ENCODE measurements at regions not wholly inside any gene's neighbourhood (a gene's known extent, or its start where the extent isn't known, plus 50 kb on each side); places are given as distances from the start of the nearest gene placed in this dataset.

DNA sequence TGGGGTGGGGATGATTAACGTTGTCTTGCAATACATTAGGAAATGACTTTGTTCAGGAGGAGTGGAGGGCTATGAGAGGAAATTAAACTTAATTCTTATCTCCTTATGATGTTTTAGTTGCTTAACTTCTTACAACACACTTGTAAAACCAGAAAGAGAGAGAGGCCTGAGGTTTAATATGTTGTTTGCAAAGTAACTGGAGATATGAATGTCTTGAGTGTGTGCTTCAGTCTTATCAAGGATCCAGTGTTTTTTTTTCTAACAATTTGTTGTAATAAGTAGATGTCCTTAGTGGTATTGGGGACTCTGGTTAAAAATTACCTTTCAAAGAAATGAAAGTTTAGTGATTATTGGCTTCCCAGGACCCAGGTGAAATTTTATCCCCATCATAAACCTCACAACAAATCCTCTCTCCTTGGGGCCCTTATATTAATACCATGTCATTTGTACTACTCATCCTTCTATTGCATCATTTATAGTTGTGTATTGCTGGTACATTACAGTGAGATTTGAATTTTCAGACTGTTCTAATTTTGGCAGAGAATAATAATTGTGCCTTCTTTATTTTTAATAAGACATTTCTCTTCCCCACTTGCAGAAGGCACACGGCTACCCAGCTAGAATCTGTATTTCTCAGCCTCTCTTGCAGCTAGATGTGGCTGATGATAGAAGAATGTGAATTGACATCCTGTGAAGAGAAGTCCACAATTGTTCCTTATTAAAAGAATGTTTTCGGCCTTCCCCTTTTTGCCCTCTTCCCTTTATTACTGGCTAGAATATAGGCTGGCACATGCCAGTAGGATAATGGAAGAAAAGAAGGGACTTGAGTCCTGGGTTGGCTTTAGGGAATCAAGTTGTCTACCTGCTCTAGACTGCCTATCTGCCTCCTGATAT is 91.9 kb upstream of the CXCR4 start:
- H4K20me1 ChIP-seq, result no peaks in the 10 kb centered on the region
- H3K36me3 ChIP-seq, result no peaks in the 10 kb centered on the region; a peak in 3 of 22 replicates
- no peak for TF ChIP-seq Cebpa-rat (IDR thresholded peaks at IDR 0.05)
- H3K27ac ChIP-seq, result peak overlapping the region; percentile 34 to 91 (median 78); a peak in 19 of 22 replicates
- peak overlapping the region in 4 of 10 experiments; percentile 23 to 40 (median 33); a peak in 4 of 20 replicates for H3K4me3 ChIP-seq
- H3K4me1 ChIP-seq, result peaks cover 99 to 100% (median 100%) of the 10 kb centered on the region in 10 experiments
- peak overlapping the region in 9 of 11 experiments; percentile 18 to 76 (median 68); a peak in 12 of 22 replicates for H3K9ac ChIP-seq
- H3K4me2 ChIP-seq, result peak overlapping the region; percentile 50 to 89 (median 83)
- H3K9me3 ChIP-seq (replicated peaks in 1 of 11), result peaks cover 14 to 40% (median 23%) of the 10 kb centered on the region in 11 experiments
- no peaks in the 10 kb centered on the region for H3K27me3 ChIP-seq

DNA sequence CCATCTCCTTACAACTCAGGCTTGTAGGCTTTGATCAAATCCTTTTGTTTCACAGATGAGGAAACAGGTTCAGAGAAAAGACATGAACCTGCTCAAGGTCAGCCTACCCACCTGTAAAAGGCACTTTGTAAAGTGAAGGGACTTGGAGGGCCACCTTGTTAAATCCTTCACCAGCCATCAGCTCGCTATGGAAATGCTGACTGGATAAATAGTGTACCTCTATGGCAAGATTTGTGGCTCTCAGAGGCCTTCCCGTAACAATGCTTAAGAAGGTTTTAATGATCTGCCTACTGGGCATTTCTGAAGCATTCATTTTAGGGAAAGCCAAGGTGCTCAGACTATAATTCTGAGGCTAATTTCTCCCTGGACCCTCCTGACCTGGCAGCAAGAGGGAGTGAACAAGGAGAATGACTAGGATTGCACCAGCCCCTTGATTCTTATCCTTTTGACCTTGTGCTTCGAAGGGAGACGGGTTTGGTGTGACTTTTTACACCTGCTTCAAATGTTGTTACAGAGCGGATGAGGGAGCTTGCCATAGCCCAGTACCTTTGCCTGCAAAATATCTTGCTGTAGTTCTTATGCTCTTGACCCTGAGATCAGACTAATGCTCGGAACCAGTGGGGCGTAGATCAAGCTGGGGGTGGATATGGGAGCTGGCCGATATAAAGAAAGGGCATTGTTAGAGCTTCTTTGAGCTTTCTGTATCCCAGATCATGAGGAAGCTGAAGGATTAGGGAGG is 90.9 kb upstream of the CXCR4 start:
- peak overlapping the region; percentile 13 to 91 (median 78); a peak in 18 of 22 replicates for H3K27ac ChIP-seq
- peaks cover 92 to 97% (median 95%) of the 10 kb centered on the region in 10 experiments for H3K4me1 ChIP-seq
- peak overlapping the region; percentile 68 to 89 (median 83); a peak in 20 of 22 replicates for H3K4me2 ChIP-seq
- H3K4me3 ChIP-seq, result peak overlapping the region in 7 of 10 experiments; percentile 13 to 40 (median 28); a peak in 9 of 20 replicates
- no peaks in the 10 kb centered on the region for H3K27me3 ChIP-seq
- H3K9ac ChIP-seq, result peak overlapping the region in 4 of 11 experiments; percentile 13 to 78 (median 72); a peak in 5 of 22 replicates
- peaks cover 20 to 50% (median 32%) of the 10 kb centered on the region in 11 experiments for H3K9me3 ChIP-seq (replicated peaks in 1 of 11)
- TF ChIP-seq Cebpa-rat (IDR thresholded peaks at IDR 0.05), result no peak
- H4K20me1 ChIP-seq, result no peaks in the 10 kb centered on the region
- H3K36me3 ChIP-seq, result no peaks in the 10 kb centered on the region; a peak in 3 of 22 replicates

DNA sequence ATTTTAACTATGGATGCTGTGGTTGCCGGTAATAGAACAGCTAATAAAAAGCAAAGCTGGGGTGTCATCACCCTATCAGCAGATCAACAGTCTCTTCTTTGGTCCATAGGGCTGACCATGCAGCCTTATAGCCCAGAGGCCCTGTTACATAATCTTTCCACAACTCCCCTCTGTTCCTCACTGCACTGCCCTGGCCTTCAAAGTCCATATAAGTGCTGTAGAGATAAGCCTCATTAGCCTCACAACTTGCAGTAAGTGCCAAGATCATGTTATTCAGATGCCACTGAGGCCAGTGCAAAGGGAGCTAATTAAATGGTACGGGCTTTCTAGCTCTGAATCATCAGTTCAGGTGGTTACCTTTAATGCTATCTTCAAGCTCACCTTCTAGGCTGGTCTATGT is 89.7 kb upstream of the CXCR4 start:
- Histone ChIP-seq H3K9ac (peak overlapping the region; percentile 0 to 78 (median 68); a peak in 17 of 22 replicates), H3K27ac (peak overlapping the region; percentile 51 to 91 (median 78)), H3K27me3 (no peaks in the 10 kb centered on the region), H3K4me2 (peak overlapping the region; percentile 68 to 89 (median 83)), H3K9me3 (replicated peaks in 1 of 11) (peaks cover 29 to 60% (median 44%) of the 10 kb centered on the region in 11 experiments), H3K36me3 (no peaks in the 10 kb centered on the region; a peak in 4 of 22 replicates), H3K4me3 (peak overlapping the region in 1 of 10 experiments; percentile 13; a peak in 2 of 20 replicates), H3K4me1 (peaks cover 81 to 86% (median 83%) of the 10 kb centered on the region in 10 experiments), H4K20me1 (no peaks in the 10 kb centered on the region)
- no peak for TF ChIP-seq Cebpa-rat (IDR thresholded peaks at IDR 0.05)

DNA sequence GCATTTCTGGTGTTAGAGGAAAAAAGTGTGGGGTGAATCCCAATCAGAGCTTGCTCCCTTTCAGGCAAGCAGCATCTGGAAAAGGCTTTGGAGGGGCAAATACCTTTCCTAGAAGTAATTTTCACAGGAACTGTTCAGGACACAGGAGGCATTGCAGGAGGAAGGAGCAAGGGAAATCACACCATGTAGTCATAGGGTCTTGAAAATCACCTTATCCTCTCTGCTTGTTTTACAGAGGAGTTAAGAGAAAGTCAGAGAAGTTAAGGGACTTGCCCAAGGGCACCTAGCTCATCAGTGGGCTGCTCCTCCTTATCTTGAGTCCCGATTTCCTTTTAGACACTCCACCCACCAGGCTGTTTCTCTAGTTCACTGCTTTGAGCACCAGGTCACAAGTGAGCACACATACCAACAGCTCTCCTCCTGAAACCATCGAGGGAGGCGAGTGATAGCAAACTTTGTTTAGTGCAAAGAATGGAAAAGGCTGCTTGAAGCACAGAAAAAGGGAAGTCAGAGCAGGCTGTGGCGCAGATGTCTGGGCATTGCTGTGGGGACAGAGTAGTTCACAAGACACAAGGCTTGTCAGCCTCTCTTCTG is 89.2 kb upstream of the CXCR4 start:
- no peak for TF ChIP-seq Cebpa-rat (IDR thresholded peaks at IDR 0.05)
- H3K27me3 ChIP-seq, result no peaks in the 10 kb centered on the region
- peaks cover 0 to 1% (median 0%) of the 10 kb centered on the region in 11 experiments; a peak in 5 of 22 replicates for H3K36me3 ChIP-seq
- peak overlapping the region; percentile 68 to 89 (median 83) for H3K4me2 ChIP-seq
- H3K9ac ChIP-seq, result peak overlapping the region; percentile 18 to 78 (median 68); a peak in 19 of 22 replicates
- H3K27ac ChIP-seq, result peak overlapping the region; percentile 51 to 91 (median 78); a peak in 21 of 22 replicates
- H3K9me3 ChIP-seq (replicated peaks in 1 of 11), result peaks cover 34 to 62% (median 49%) of the 10 kb centered on the region in 11 experiments
- H3K4me3 ChIP-seq, result peak overlapping the region in 2 of 10 experiments; percentile 4 to 33; a peak in 4 of 20 replicates
- peaks cover 75 to 80% (median 78%) of the 10 kb centered on the region in 10 experiments for H3K4me1 ChIP-seq
- H4K20me1 ChIP-seq, result no peaks in the 10 kb centered on the region

DNA sequence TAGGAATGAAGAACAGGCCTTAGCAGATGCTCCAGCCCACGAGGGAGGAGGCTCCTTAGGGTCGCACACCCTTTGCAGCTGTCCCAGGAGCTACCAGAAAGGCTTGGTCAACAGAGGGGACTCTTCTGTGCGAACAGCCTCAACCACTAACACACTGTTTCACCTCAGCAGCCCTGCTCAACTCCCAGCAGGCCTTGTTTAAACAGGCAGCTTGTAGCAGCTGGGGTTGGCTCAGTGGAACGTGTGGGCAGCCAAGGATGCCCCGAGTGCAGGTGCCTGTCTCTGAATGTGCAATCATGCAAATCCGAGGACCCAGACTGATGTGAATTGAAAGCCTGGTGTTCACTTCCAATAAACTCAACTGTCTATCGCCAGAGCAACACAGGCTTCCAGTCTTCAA is 88.7 kb upstream of the CXCR4 start:
- peak in 3 of 11 experiments; percentile 18 to 61 (median 24); a peak in 2 of 22 replicates for TF ChIP-seq Cebpa-rat (IDR thresholded peaks at IDR 0.05)
- Histone ChIP-seq H3K27me3 (no peaks in the 10 kb centered on the region), H3K4me3 (peak overlapping the region in 2 of 10 experiments; percentile 4 to 33; a peak in 4 of 20 replicates), H3K9me3 (replicated peaks in 1 of 11) (peaks cover 40 to 62% (median 54%) of the 10 kb centered on the region in 11 experiments), H3K9ac (peak overlapping the region; percentile 34 to 78 (median 68); a peak in 19 of 22 replicates), H4K20me1 (no peaks in the 10 kb centered on the region), H3K36me3 (peaks cover 0 to 6% (median 0%) of the 10 kb centered on the region in 11 experiments; a peak in 5 of 22 replicates), H3K4me1 (peaks cover 70 to 75% (median 73%) of the 10 kb centered on the region in 10 experiments), H3K4me2 (peak overlapping the region; percentile 68 to 89 (median 83)), H3K27ac (peak overlapping the region; percentile 51 to 91 (median 78); a peak in 21 of 22 replicates)

DNA sequence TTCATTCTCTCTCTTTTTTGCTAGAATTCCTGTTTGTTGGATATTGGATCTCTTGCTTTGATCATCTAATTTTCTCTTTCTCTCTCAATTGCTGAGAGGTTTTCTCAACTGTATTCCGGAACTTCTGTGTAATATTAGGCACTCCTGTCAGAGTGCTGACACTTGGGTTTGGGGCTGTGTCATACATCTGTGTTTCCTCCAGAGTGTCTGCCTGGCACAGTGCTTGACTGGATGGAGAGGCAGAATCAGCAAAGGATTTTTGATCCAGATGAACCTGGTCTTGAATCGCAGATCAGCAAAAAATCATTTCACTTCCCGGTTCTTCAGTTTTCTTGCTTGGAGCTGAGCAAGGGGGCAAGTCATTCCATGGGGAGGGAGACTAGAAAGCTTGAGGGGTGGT is 87.7 kb upstream of the CXCR4 start:
- Histone ChIP-seq H3K4me2 (peak overlapping the region; percentile 68 to 89 (median 83)), H3K4me3 (peak overlapping the region in 1 of 10 experiments; percentile 30; a peak in 3 of 20 replicates), H3K27ac (peak overlapping the region; percentile 51 to 91 (median 78)), H3K9ac (peak overlapping the region in 10 of 11 experiments; percentile 5 to 78 (median 68); a peak in 18 of 22 replicates), H3K4me1 (peaks cover 60 to 65% (median 63%) of the 10 kb centered on the region in 10 experiments), H4K20me1 (no peaks in the 10 kb centered on the region), H3K27me3 (no peaks in the 10 kb centered on the region), H3K9me3 (replicated peaks in 1 of 11) (peaks cover 46 to 66% (median 62%) of the 10 kb centered on the region in 11 experiments), H3K36me3 (peaks cover 0 to 6% (median 0%) of the 10 kb centered on the region in 11 experiments; a peak in 5 of 22 replicates)
- no peak for TF ChIP-seq Cebpa-rat (IDR thresholded peaks at IDR 0.05)

DNA sequence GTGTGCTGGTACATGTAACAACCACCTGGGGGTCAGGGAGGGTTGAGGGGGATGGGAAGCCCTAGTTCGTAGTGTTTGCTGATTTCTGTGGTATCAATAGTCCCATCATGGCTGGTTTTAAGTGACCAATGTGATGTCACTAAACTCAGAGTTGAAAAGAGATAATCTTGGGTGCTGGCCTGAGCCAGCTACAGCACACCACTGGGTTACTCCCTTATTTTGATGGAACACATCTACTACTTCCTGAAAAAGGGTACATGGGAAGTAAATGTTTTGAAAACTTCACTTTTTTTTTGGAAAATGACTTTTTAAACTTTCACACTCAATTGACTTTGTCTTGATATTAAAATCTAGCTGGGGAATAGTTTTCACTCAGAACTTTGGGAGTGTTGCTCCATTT is 87.0 kb upstream of the CXCR4 start:
- H3K4me1 ChIP-seq, result peaks cover 54 to 59% (median 56%) of the 10 kb centered on the region in 10 experiments
- H3K4me2 ChIP-seq, result peak overlapping the region; percentile 68 to 89 (median 83); a peak in 21 of 22 replicates
- peak overlapping the region in 6 of 11 experiments; percentile 5 to 78 (median 67); a peak in 7 of 22 replicates for H3K9ac ChIP-seq
- no peaks in the 10 kb centered on the region for H3K27me3 ChIP-seq
- H3K36me3 ChIP-seq, result peaks cover 0 to 6% (median 0%) of the 10 kb centered on the region in 11 experiments; a peak in 5 of 22 replicates
- peaks cover 47 to 70% (median 65%) of the 10 kb centered on the region in 11 experiments for H3K9me3 ChIP-seq (replicated peaks in 1 of 11)
- H3K27ac ChIP-seq, result peak overlapping the region in 10 of 11 experiments; percentile 51 to 91 (median 81); a peak in 18 of 22 replicates
- peak overlapping the region in 2 of 10 experiments; percentile 12 to 20; a peak in 1 of 20 replicates for H3K4me3 ChIP-seq
- no peak for TF ChIP-seq Cebpa-rat (IDR thresholded peaks at IDR 0.05)
- H4K20me1 ChIP-seq, result no peaks in the 10 kb centered on the region

All from BLaER1 treated with 17β-estradiol and CSF1 and Interleukin-3, amounts not matched to agents 10 nM and 100 nM (cell line).